SK-N-MC (cell line): ENCODE measurements at regions not wholly inside any gene's neighbourhood (a gene's known extent, or its start where the extent isn't known, plus 50 kb on each side); places are given as distances from the start of the nearest gene placed in this dataset.
"Not testable (repeated sequence)": the region's sequence is repeated elsewhere in the genome, so short reads cannot be mapped to it uniquely, and the experiment has no call there.

Experiments used
- DNase-seq: peaks from one replicate; pipeline ENCODE4 v3.0.0-alpha.2; 2011; ENCODE audit warnings: low read depth, low spot score
- H3K27ac ChIP-seq: fragments of 200-600 bp; sonication (generic); 2 replicates; pipeline ENCODE4 v1.5.1; 2016; ENCODE audit warnings: mixed run types
- H3K36me3 ChIP-seq: fragments of 200-600 bp; sonication (generic); 2 replicates; pipeline ENCODE4 v1.6.1; 2017; ENCODE audit warnings: antibody characterized with exemption, low read length, mixed read lengths; ENCODE audit not compliant: insufficient read depth
- H3K4me3 ChIP-seq: fragments of 200-600 bp; sonication (generic); 2 replicates; pipeline ENCODE4 v1.5.1; 2016
- H3K9ac ChIP-seq: fragments of 200-600 bp; sonication (generic); 2 replicates; pipeline ENCODE4 v1.8.0; 2017; ENCODE audit warnings: mixed run types, mixed read lengths; ENCODE audit not compliant: insufficient read length
- H3K9me3 ChIP-seq: fragments of 200-600 bp; sonication (generic); 2 replicates; pipeline ENCODE4 v1.6.1; 2017; ENCODE audit warnings: low read depth, mild to moderate bottlenecking, antibody characterized with exemption, low read length, moderate library complexity, mixed read lengths
- EZH2 ChIP-seq: fragments of 200-600 bp; sonication (generic); IDR thresholded peaks from one replicate; pipeline ENCODE4 v1.6.1; 2017; ENCODE audit warnings: antibody characterized with exemption
- FOXP2 ChIP-seq: optimal IDR thresholded peaks from 2 replicates; pipeline ENCODE3; 2011; ENCODE audit warnings: mild to moderate bottlenecking, moderate library complexity; ENCODE audit not compliant: insufficient read depth; ENCODE audit errors: extremely low read length, control extremely low read depth
- POLR2AphosphoS5 ChIP-seq: IDR thresholded peaks from 2 replicates; pipeline ENCODE4 v1.6.1; 2012; ENCODE audit warnings: mild to moderate bottlenecking, low read depth, low read length, borderline replicate concordance

GRCh38 chr6:8809662-8810061 is 374.3 kb upstream of the SLC35B3 start:
- Histone ChIP-seq H3K36me3 (no peaks in the 10 kb centered on the region), H3K9me3 (no peaks in the 10 kb centered on the region), H3K27ac (no peak overlapping the region), H3K4me3 (no peak overlapping the region), H3K9ac (peak overlapping the region; percentile 24)
- DNase-seq, result no peak
- TF ChIP-seq POLR2AphosphoS5 (no peak), FOXP2 (no peak), EZH2 (no peak)

DNA sequence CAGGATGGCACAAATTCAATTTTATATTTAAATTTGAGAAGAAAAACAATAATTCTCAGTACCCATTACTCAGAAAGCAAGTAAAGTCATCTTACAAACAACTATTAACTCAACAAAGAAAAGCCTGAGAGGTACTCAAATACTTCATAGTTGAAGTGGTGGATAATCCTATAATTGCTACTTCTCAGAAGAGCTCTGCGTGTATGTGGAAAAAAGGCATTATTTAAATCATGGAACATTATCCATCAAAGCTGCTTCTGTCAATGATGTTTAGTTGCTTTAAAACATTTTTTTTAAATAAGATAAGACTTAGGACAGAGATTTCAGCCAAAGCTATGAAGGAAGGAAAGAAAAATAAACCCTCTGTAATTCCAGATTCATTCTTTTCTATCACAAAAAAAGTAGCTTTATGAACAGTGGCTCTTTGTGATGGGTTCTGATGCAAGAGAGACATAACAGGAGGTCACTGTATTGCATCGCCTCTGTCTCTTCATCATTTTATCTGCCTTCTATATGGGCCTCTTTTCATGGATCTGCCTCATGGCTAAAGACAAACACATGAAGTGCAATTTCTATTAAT is 367.9 kb upstream of the SLC35B3 start:
- Histone ChIP-seq H3K9ac (no peak overlapping the region), H3K27ac (no peak overlapping the region), H3K36me3 (no peaks in the 10 kb centered on the region), H3K9me3 (no peaks in the 10 kb centered on the region), H3K4me3 (no peak overlapping the region)
- DNase-seq, result no peak
- TF ChIP-seq POLR2AphosphoS5, result no peak
- TF ChIP-seq EZH2, result no peak
- no peak for TF ChIP-seq FOXP2

DNA sequence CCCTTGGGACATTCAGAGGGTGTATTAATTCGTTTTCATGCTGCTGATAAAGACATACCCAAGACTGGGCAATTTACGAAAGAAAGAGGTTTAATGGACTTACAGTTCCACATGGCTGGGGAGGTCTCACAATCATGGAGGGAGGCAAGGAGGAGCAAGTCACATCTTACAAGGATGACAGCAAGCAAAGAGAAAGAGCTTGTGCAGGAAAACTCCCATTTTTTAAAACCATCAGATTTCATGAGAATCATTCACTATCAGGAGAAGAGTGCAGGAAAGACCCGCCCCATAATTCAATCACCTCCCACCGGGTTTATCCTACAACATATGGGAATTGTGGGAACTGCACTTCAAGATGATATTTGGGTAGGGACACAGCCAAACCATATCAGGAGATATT is 367.1 kb upstream of the SLC35B3 start:
- H3K36me3 ChIP-seq, H3K4me3 ChIP-seq, H3K27ac ChIP-seq, H3K9ac ChIP-seq, DNase-seq, H3K9me3 ChIP-seq: not testable (repeated sequence)

GRCh38 chr6:8794420-8794819 is 359.1 kb upstream of the SLC35B3 start:
- H3K9ac ChIP-seq, result no peak overlapping the region
- no peak overlapping the region for H3K4me3 ChIP-seq
- H3K36me3 ChIP-seq, result no peaks in the 10 kb centered on the region
- no peak overlapping the region for H3K27ac ChIP-seq
- DNase-seq, result no peak
- no peaks in the 10 kb centered on the region for H3K9me3 ChIP-seq
- no peak for TF ChIP-seq FOXP2
- no peak for TF ChIP-seq EZH2
- no peak for TF ChIP-seq POLR2AphosphoS5

- TF ChIP-seq POLR2AphosphoS5 (no peak), FOXP2 (no peak), EZH2 (no peak)
- no peak for DNase-seq
- Histone ChIP-seq H3K27ac (no peak overlapping the region), H3K9me3 (no peaks in the 10 kb centered on the region), H3K4me3 (no peak overlapping the region), H3K36me3 (no peaks in the 10 kb centered on the region), H3K9ac (no peak overlapping the region)
Measured at GRCh38 chr6:8789878-8790277, 354.5 kb upstream of the SLC35B3 start.

DNA sequence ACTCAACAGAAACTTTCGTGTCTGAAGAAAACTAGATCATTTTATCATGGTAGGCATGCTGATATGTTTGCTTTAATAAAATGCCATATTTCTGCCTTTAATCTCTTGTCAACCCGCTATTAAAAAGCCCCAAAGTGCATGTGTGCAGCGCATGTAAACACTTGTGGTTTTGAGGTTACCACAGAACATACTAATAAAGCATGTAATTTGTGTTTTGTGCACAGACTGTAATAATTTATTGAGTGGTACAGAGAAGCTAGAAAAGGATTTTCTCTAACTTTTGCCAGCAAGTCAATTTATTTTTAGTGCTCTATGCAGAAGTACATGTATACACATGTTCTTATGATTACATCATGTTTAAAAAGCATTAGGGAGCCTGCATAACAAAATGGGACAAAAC is 349.9 kb upstream of the SLC35B3 start:
- H3K4me3 ChIP-seq, result 0 out of 2 replicates have a peak overlapping the region, but pooled peaks have one; percentile 9
- DNase-seq, result peak; percentile 64

GRCh38 chr6:8783191-8783590 is 347.8 kb upstream of the SLC35B3 start:
- Histone ChIP-seq H3K9me3 (no peaks in the 10 kb centered on the region), H3K36me3 (no peaks in the 10 kb centered on the region), H3K9ac (no peak overlapping the region), H3K4me3 (no peak overlapping the region), H3K27ac (no peak overlapping the region)
- TF ChIP-seq FOXP2, result no peak
- no peak for TF ChIP-seq POLR2AphosphoS5
- TF ChIP-seq EZH2, result no peak
- DNase-seq, result no peak

More for the DNA sequence above, 349.9 kb upstream of the SLC35B3 start:
- TF ChIP-seq POLR2AphosphoS5 (peak; percentile 15; the same call in 1 of the 2 replicates), FOXP2 (peak; percentile 95), EZH2 (no peak)
- Histone ChIP-seq H3K9ac (no peak overlapping the region), H3K9me3 (no peaks in the 10 kb centered on the region), H3K36me3 (no peaks in the 10 kb centered on the region), H3K27ac (peak overlapping the region; percentile 22; the same call in 1 of the 2 replicates)

DNA sequence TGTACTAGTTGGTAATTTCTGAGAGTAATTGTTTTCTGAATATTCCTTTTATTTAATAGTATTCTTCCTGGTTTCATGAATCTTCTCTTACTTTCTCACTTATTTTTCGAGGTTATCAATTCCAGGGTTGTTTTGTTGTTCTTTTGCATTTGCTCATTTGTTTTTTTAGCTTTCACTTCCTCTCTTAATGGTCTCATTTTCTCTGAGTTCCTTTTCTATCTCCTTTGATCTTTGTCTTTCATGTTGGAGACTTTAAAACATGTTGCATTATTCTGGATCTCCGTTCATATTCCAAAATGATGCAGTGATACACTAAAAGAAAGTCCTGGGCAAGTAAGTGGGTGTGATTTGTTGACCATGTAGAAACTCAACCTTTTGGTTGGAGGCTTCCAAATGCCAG is 345.3 kb upstream of the SLC35B3 start:
- Histone ChIP-seq H3K27ac (no peak overlapping the region), H3K36me3 (no peaks in the 10 kb centered on the region), H3K9me3 (no peaks in the 10 kb centered on the region), H3K9ac (no peak overlapping the region), H3K4me3 (no peak overlapping the region)
- no peak for DNase-seq
- no peak for TF ChIP-seq EZH2
- no peak for TF ChIP-seq FOXP2
- TF ChIP-seq POLR2AphosphoS5, result no peak

DNA sequence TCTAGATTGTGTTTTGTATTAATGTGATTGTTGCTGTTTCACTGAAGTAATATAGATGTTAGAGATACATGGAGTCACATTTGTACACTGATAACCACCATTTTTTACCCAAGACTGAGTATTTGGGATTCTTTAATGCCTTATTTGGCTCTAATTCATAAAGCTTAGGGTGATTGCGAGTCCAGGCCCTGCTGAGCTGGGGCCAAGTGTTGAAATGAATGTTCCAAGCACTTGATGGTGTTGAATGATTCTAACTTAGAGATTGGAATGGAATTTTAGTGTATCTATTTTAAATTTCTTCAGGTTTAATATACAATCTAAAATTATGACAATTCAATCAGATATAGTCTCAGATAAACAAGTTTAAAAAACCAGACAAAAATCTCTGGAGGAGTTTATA is 329.4 kb upstream of the SLC35B3 start:
- DNase-seq, result no peak
- Histone ChIP-seq H3K4me3 (no peak overlapping the region), H3K27ac (no peak overlapping the region), H3K36me3 (no peaks in the 10 kb centered on the region), H3K9me3 (no peaks in the 10 kb centered on the region), H3K9ac (no peak overlapping the region)
- TF ChIP-seq FOXP2 (no peak), EZH2 (no peak), POLR2AphosphoS5 (no peak)
